NCI-H345 (cell line): ENCODE measurements at regions not wholly inside any gene's neighbourhood (a gene's known extent, or its start where the extent isn't known, plus 50 kb on each side); places are given as distances from the start of the nearest gene placed in this dataset.

Experiments used
- DNase-seq: peaks from one replicate; lab custom pipeline; 2025; lab: John Stamatoyannopoulos, UW

- no peak for DNase-seq
Observed at GRCh38 chr20:60371384-60371783, 413.2 kb downstream of the CDH26 start.

- DNase-seq = no peak
Observed at GRCh38 chr20:60372275-60372674, 414.1 kb downstream of the CDH26 start.

GRCh38 chr20:60372822-60373221 lies 414.6 kb downstream of the CDH26 start:
- DNase-seq = no peak

GRCh38 chr20:60378620-60379019 lies 420.4 kb downstream of the CDH26 start:
- no peak for DNase-seq

GRCh38 chr20:60381643-60382400 lies 423.6 kb downstream of the CDH26 start:
- DNase-seq = no peak

- no peak for DNase-seq
Observed at GRCh38 chr20:60389441-60389840, 431.2 kb downstream of the CDH26 start.

GRCh38 chr20:60389882-60390281 lies 431.7 kb downstream of the CDH26 start:
- DNase-seq = no peak

GRCh38 chr20:60395991-60396390 lies 437.8 kb downstream of the CDH26 start:
- DNase-seq = no peak

- DNase-seq = no peak
Observed at GRCh38 chr20:60400567-60400966, 442.3 kb downstream of the CDH26 start.

- DNase-seq = no peak
Observed at GRCh38 chr20:60402189-60403058, 444.2 kb downstream of the CDH26 start.

GRCh38 chr20:60403105-60403741 lies 445.0 kb downstream of the CDH26 start:
- no peak for DNase-seq

- no peak for DNase-seq
Observed at GRCh38 chr20:60407011-60407771, 449.0 kb downstream of the CDH26 start.

- DNase-seq = no peak
Observed at GRCh38 chr20:60407938-60408337, 449.7 kb downstream of the CDH26 start.

GRCh38 chr20:60408435-60408834 lies 450.2 kb downstream of the CDH26 start:
- DNase-seq = no peak

GRCh38 chr20:60410618-60411264 lies 452.5 kb downstream of the CDH26 start:
- DNase-seq = no peak

GRCh38 chr20:60411813-60412212 lies 453.6 kb downstream of the CDH26 start:
- DNase-seq = no peak

- DNase-seq = no peak
Observed at GRCh38 chr20:60420676-60421229, 462.5 kb downstream of the CDH26 start.

- DNase-seq = no peak
Observed at GRCh38 chr20:60422848-60423247, 464.6 kb downstream of the CDH26 start.

- no peak for DNase-seq
Observed at GRCh38 chr20:60424267-60424902, 466.2 kb downstream of the CDH26 start.

- no peak for DNase-seq
Observed at GRCh38 chr20:60427516-60427915, 469.3 kb downstream of the CDH26 start.

- DNase-seq = no peak
Observed at GRCh38 chr20:60428651-60429050, 470.4 kb downstream of the CDH26 start.
